Heart left ventricle (tissue), 13 donors: ENCODE measurements at regions not wholly inside any gene's neighbourhood (a gene's known extent, or its start where the extent isn't known, plus 50 kb on each side); places are given as distances from the start of the nearest gene placed in this dataset.

ENCODE experiments used
- POLR2A ChIP-seq, 2 donors: fragments of 450-650 bp; IDR thresholded peaks; one replicate each; pipeline ENCODE4 v1.6.1; 2017; ENCODE audit warnings: antibody characterized with exemption in 2 of 2, mild to moderate bottlenecking in 2 of 2, moderate library complexity in 2 of 2
- TF ChIP-seq, protein P1 (sequence below), 12 donors: fragments of 200-600 bp; sonication (generic) in 4 of 12; IDR thresholded peaks; one replicate each; pipeline versions ENCODE4 v1.5.0 to v1.8.0; 2018 to 2022; ENCODE audit warnings: antibody characterized with exemption in 12 of 12, mild to moderate bottlenecking in 5 of 12
- donor health status: ischemic (EF 13 %, LVEDD 7.1; RV severe dilation, severe dysfunction).
- donor health status: DM: no; HTN: yes; CAD: no.
- donor health status: DM: no; HTN: no; CAD: no.
- donor health status: ischemic (EF 25% LVEDD 6.9; RV normal size, moderate dysfunction).
- donor health status: ischemic (EF 25% LVEDD 5.7; RV mildly dilated, moderate dysfunction).
- donor health status: ischemic (EF 35%, LVEDD 5.7; RV mildly dilated, moderate dysfunction).
- donor health status: nonischemic (EF 11% LVEDD 7.7; RV severe dilation, severe dysfunction).
- donor health status: DM: yes; HTN: yes; CAD: no.
- donor health status: PGD.
- donor health status: ischemic (EF 29% LVEDD 5.4; RV normal size, mild dysfunction).
- donor health status: nonischemic (EF 23%, LVEDD 6.1; RV moderate dilation, normal function).

- TF ChIP-seq, protein P1, sequence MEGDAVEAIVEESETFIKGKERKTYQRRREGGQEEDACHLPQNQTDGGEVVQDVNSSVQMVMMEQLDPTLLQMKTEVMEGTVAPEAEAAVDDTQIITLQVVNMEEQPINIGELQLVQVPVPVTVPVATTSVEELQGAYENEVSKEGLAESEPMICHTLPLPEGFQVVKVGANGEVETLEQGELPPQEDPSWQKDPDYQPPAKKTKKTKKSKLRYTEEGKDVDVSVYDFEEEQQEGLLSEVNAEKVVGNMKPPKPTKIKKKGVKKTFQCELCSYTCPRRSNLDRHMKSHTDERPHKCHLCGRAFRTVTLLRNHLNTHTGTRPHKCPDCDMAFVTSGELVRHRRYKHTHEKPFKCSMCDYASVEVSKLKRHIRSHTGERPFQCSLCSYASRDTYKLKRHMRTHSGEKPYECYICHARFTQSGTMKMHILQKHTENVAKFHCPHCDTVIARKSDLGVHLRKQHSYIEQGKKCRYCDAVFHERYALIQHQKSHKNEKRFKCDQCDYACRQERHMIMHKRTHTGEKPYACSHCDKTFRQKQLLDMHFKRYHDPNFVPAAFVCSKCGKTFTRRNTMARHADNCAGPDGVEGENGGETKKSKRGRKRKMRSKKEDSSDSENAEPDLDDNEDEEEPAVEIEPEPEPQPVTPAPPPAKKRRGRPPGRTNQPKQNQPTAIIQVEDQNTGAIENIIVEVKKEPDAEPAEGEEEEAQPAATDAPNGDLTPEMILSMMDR (IDR thresholded peaks at IDR 0.05): no peak
- no peak for TF ChIP-seq POLR2A (IDR thresholded peaks at IDR 0.05)
These were observed 282.8 kb upstream of the SASH1 start for GRCh38 chr6:148059869-148060268.
